ENCODE measurements at regions not wholly inside any gene's neighbourhood (a gene's known extent, or its start where the extent isn't known, plus 50 kb on each side); places are given as distances from the start of the nearest gene placed in this dataset.

GRCh38 chr17:73803964-73804435 lies 159.8 kb upstream of the SDK2 start:
- DNase-seq, result no peak
- Histone ChIP-seq H3K9ac (ENCODE audit: low read length) (no peak overlapping the region), H3K27ac (ENCODE audit: low read length) (no peak overlapping the region), H3K4me3 (ENCODE audit: low read length) (no peak overlapping the region), H3K9me2 (replicated peaks; ENCODE audit: insufficient read depth, low read length) (no peaks in the 10 kb centered on the region), H3K79me2 (ENCODE audit: low read length) (no peaks in the 10 kb centered on the region), H4K20me1 (ENCODE audit: insufficient read depth, low read length) (no peaks in the 10 kb centered on the region), H3K9me3 (replicated peaks; ENCODE audit: insufficient read depth, low read length) (no peaks in the 10 kb centered on the region), H3K27me3 (replicated peaks; ENCODE audit: insufficient read depth, low read length) (peaks cover 42% of the 10 kb centered on the region; the same call in 1 of the 2 replicates), H2AFZ (ENCODE audit: low read length) (no peak overlapping the region), H3F3A (ENCODE audit: insufficient read depth, low read length) (no peaks in the 10 kb centered on the region), H3K4me2 (ENCODE audit: low read depth, low read length) (no peak overlapping the region), H3K4me1 (ENCODE audit: low read length) (no peaks in the 10 kb centered on the region), H3K36me3 (replicated peaks; ENCODE audit: insufficient read depth, low read length) (no peaks in the 10 kb centered on the region)
- no peak for TF ChIP-seq EZH2 (optimal IDR thresholded peaks at IDR 0.05; ENCODE audit: low read depth, low read length)
- TF ChIP-seq CTCF (IDR thresholded peaks at IDR 0.05; ENCODE audit: low read length), result no peak
- no peak for TF ChIP-seq EZH2phosphoT487 (IDR thresholded peaks at IDR 0.05; ENCODE audit: low read length)

- no peak overlapping the region for H3K9ac ChIP-seq (ENCODE audit: low read length)
These were observed 162.5 kb upstream of the SDK2 start for GRCh38 chr17:73806768-73807167.

GRCh38 chr17:73813201-73813600 lies 169.0 kb upstream of the SDK2 start:
- H3K27me3 ChIP-seq (replicated peaks; ENCODE audit: insufficient read depth, low read length), result peaks cover 33% of the 10 kb centered on the region; the same call in 1 of the 2 replicates

More at GRCh38 chr17:73806768-73807167, 162.5 kb upstream of the SDK2 start:
- H3K9me3 ChIP-seq (replicated peaks; ENCODE audit: insufficient read depth, low read length), result no peaks in the 10 kb centered on the region
- H3K4me1 ChIP-seq (ENCODE audit: low read length), result no peaks in the 10 kb centered on the region
- H4K20me1 ChIP-seq (ENCODE audit: insufficient read depth, low read length), result no peaks in the 10 kb centered on the region
- no peak overlapping the region for H3K27ac ChIP-seq (ENCODE audit: low read length)
- no peaks in the 10 kb centered on the region for H3K79me2 ChIP-seq (ENCODE audit: low read length)
- no peak overlapping the region for H3K4me3 ChIP-seq (ENCODE audit: low read length)
- no peak for TF ChIP-seq EZH2phosphoT487 (IDR thresholded peaks at IDR 0.05; ENCODE audit: low read length)
- TF ChIP-seq EZH2 (optimal IDR thresholded peaks at IDR 0.05; ENCODE audit: low read depth, low read length), result no peak
- no peak for TF ChIP-seq CTCF (IDR thresholded peaks at IDR 0.05; ENCODE audit: low read length)
- no peak for DNase-seq
- peaks cover 22% of the 10 kb centered on the region; the same call in 1 of the 2 replicates for H3K27me3 ChIP-seq (replicated peaks; ENCODE audit: insufficient read depth, low read length)
- no peaks in the 10 kb centered on the region for H3K9me2 ChIP-seq (replicated peaks; ENCODE audit: insufficient read depth, low read length)
- H3K36me3 ChIP-seq (replicated peaks; ENCODE audit: insufficient read depth, low read length), result no peaks in the 10 kb centered on the region
- H3F3A ChIP-seq (ENCODE audit: insufficient read depth, low read length), result no peaks in the 10 kb centered on the region
- H2AFZ ChIP-seq (ENCODE audit: low read length), result no peak overlapping the region
- no peak overlapping the region for H3K4me2 ChIP-seq (ENCODE audit: low read depth, low read length)

More at GRCh38 chr17:73813201-73813600, 169.0 kb upstream of the SDK2 start:
- H2AFZ ChIP-seq (ENCODE audit: low read length), result no peak overlapping the region
- no peaks in the 10 kb centered on the region for H3F3A ChIP-seq (ENCODE audit: insufficient read depth, low read length)
- H3K4me1 ChIP-seq (ENCODE audit: low read length), result no peaks in the 10 kb centered on the region
- H3K9me2 ChIP-seq (replicated peaks; ENCODE audit: insufficient read depth, low read length), result no peaks in the 10 kb centered on the region
- H3K27ac ChIP-seq (ENCODE audit: low read length), result no peak overlapping the region
- no peak overlapping the region for H3K9ac ChIP-seq (ENCODE audit: low read length)
- no peaks in the 10 kb centered on the region for H3K9me3 ChIP-seq (replicated peaks; ENCODE audit: insufficient read depth, low read length)
- H3K4me2 ChIP-seq (ENCODE audit: low read depth, low read length), result no peak overlapping the region
- TF ChIP-seq EZH2phosphoT487 (IDR thresholded peaks at IDR 0.05; ENCODE audit: low read length) (no peak), EZH2 (optimal IDR thresholded peaks at IDR 0.05; ENCODE audit: low read depth, low read length) (no peak), CTCF (IDR thresholded peaks at IDR 0.05; ENCODE audit: low read length) (no peak)
- H3K4me3 ChIP-seq (ENCODE audit: low read length), result no peak overlapping the region
- no peaks in the 10 kb centered on the region for H3K79me2 ChIP-seq (ENCODE audit: low read length)
- DNase-seq, result no peak
- H3K36me3 ChIP-seq (replicated peaks; ENCODE audit: insufficient read depth, low read length), result no peaks in the 10 kb centered on the region
- no peaks in the 10 kb centered on the region for H4K20me1 ChIP-seq (ENCODE audit: insufficient read depth, low read length)

Measured in MM.1S (cell line).